Osteocyte (in vitro differentiated cells): ENCODE measurements at regions not wholly inside any gene's neighbourhood (a gene's known extent, or its start where the extent isn't known, plus 50 kb on each side); places are given as distances from the start of the nearest gene placed in this dataset.

Experiments
- DNase-seq: peaks from one replicate; pipeline ENCODE4 v3.0.0; 2021; ENCODE audit warnings: mixed read lengths; ENCODE audit not compliant: unreplicated experiment; ENCODE audit errors: extremely low spot score
- H3K27ac Mint-ChIP-seq: one replicate; pipeline ENCODE4 v1.8.0; 2021; ENCODE audit warnings: mild to moderate bottlenecking, mixed read lengths; ENCODE audit not compliant: unreplicated experiment
- H3K27me3 Mint-ChIP-seq: one replicate; pipeline ENCODE4 v1.8.0; 2021; ENCODE audit warnings: mixed read lengths; ENCODE audit not compliant: unreplicated experiment
- H3K36me3 Mint-ChIP-seq: one replicate; pipeline ENCODE4 v1.8.0; 2021; ENCODE audit warnings: mixed read lengths; ENCODE audit not compliant: unreplicated experiment
- H3K4me1 Mint-ChIP-seq: one replicate; pipeline ENCODE4 v1.8.0; 2021; ENCODE audit warnings: mixed read lengths; ENCODE audit not compliant: unreplicated experiment
- H3K4me3 Mint-ChIP-seq: one replicate; pipeline ENCODE4 v1.8.0; 2021; ENCODE audit warnings: mild to moderate bottlenecking, moderate library complexity, mixed read lengths; ENCODE audit not compliant: unreplicated experiment
- H3K9me3 Mint-ChIP-seq: one replicate; pipeline ENCODE4 v1.8.0; 2021; ENCODE audit warnings: mixed read lengths; ENCODE audit not compliant: unreplicated experiment
- CTCF ChIP-seq: fragments of 200-600 bp; sonication (generic); IDR thresholded peaks from 2 replicates; pipeline ENCODE4 v1.5.0; 2021; ENCODE audit warnings: antibody characterized with exemption, mild to moderate bottlenecking, moderate library complexity

- DNase-seq: no peak
- Mint-ChIP-seq H3K27ac (no peak overlapping the region), H3K9me3 (peaks cover 33% of the 10 kb centered on the region), H3K27me3 (no peaks in the 10 kb centered on the region), H3K36me3 (no peaks in the 10 kb centered on the region), H3K4me1 (no peaks in the 10 kb centered on the region), H3K4me3 (no peak overlapping the region)
- no peak for TF ChIP-seq CTCF
Observed at GRCh38 chr18:78649421-78649820, 330.2 kb upstream of the SALL3 start.

- no peak for DNase-seq
- Mint-ChIP-seq H3K27ac (no peak overlapping the region), H3K9me3 (peaks cover 33% of the 10 kb centered on the region), H3K36me3 (no peaks in the 10 kb centered on the region), H3K4me1 (no peaks in the 10 kb centered on the region), H3K27me3 (no peaks in the 10 kb centered on the region), H3K4me3 (no peak overlapping the region)
- TF ChIP-seq CTCF: no peak
Observed at GRCh38 chr18:78650926-78651325, 328.7 kb upstream of the SALL3 start.

- DNase-seq: no peak
- peaks cover 32% of the 10 kb centered on the region for H3K9me3 Mint-ChIP-seq
Observed at GRCh38 chr18:78652001-78652545, 327.5 kb upstream of the SALL3 start.

GRCh38 chr18:78655921-78656320, 323.7 kb upstream of the SALL3 start:
- Mint-ChIP-seq H3K4me3 (no peak overlapping the region), H3K9me3 (peaks cover 25% of the 10 kb centered on the region), H3K27ac (no peak overlapping the region), H3K36me3 (no peaks in the 10 kb centered on the region), H3K27me3 (no peaks in the 10 kb centered on the region), H3K4me1 (no peaks in the 10 kb centered on the region)
- no peak for DNase-seq
- no peak for TF ChIP-seq CTCF

More at GRCh38 chr18:78652001-78652545, 327.5 kb upstream of the SALL3 start:
- Mint-ChIP-seq H3K36me3 (no peaks in the 10 kb centered on the region), H3K4me1 (no peaks in the 10 kb centered on the region), H3K27ac (no peak overlapping the region), H3K27me3 (no peaks in the 10 kb centered on the region), H3K4me3 (no peak overlapping the region)
- no peak for TF ChIP-seq CTCF

DNA sequence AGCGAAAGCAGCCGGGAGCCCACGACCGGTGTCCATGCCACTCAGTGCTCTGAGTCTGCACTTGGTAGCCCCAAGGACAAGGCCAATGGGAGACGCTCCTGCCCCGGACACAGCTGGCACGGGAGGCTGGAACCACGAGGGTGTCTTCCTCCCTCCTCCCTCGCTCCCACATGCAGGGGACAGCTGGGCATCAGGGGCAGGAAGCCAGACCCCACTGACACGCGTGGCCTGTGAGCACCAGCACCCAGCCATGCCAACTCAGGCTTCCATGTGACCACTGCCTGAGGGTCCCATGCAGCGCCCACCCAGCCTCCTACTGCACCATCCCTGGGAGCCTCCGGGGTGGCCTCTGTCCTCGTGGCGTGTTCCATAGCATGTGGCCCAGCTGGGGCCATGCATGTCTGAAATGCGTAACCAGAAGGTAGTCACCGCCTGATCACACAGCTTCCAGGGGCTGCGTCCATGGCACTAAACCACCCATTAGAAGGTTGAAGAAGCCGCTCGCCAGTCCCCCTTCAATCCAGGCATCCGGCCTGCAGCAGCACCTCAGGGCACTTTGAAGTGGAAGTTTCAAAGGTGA, 323.2 kb upstream of the SALL3 start:
- no peak for DNase-seq
- Mint-ChIP-seq H3K27ac (no peak overlapping the region), H3K27me3 (no peaks in the 10 kb centered on the region), H3K36me3 (no peaks in the 10 kb centered on the region), H3K9me3 (peaks cover 23% of the 10 kb centered on the region), H3K4me3 (no peak overlapping the region), H3K4me1 (no peaks in the 10 kb centered on the region)
- TF ChIP-seq CTCF: no peak
